AG04449 (cell line): ENCODE measurements at regions not wholly inside any gene's neighbourhood (a gene's known extent, or its start where the extent isn't known, plus 50 kb on each side); places are given as distances from the start of the nearest gene placed in this dataset.

ENCODE experiments used
- CTCF ChIA-PET: fragments of 350-600 bp; formaldehyde crosslinking; extraction: SDS; loops from one replicate; lab custom pipeline; 2021; ENCODE audit warnings: antibody characterized with exemption; lab: Yijun Ruan, JAX
- POLR2A ChIA-PET: fragments of 400-600, 350-600 bp; formaldehyde crosslinking; extraction: SDS; loops from one replicate; lab custom pipeline; 2020; ENCODE audit warnings: antibody characterized with exemption, inconsistent platforms; lab: Yijun Ruan, JAX
- DNase-seq: peaks from one replicate; pipeline ENCODE4 v3.0.0-alpha.2; 2010; ENCODE audit warnings: low read depth, low spot score
- H3K4me3 ChIP-seq: 2 replicates; pipeline ENCODE4 v1.5.1; 2011; ENCODE audit warnings: low read depth, mild to moderate bottlenecking, control low read depth, low read length
- CTCF ChIP-seq: IDR thresholded peaks from one replicate; pipeline ENCODE4 v1.5.1; 2011; ENCODE audit warnings: mild to moderate bottlenecking, moderate library complexity, low read length, control low read depth, inconsistent platforms; ENCODE audit not compliant: insufficient read depth; ENCODE audit errors: missing control alignments

- DNase-seq = no peak
- CTCF ChIA-PET = no interaction called here
- no peak for TF ChIP-seq CTCF
- no peak overlapping the region for H3K4me3 ChIP-seq
- POLR2A ChIA-PET = no interaction called here
Observed at GRCh38 chr2:149271575-149271974, 58.8 kb upstream of the LYPD6 start.

- no peak for TF ChIP-seq CTCF
- no peak overlapping the region for H3K4me3 ChIP-seq
- DNase-seq = peak; percentile 29
- CTCF ChIA-PET = interaction anchor here (1.2 kb wide), 1 partner anchor 261 kb away, joined by 3 read pairs; no protein-coding TSS in a partner anchor
- POLR2A ChIA-PET = no interaction called here
Observed at GRCh38 chr2:149278161-149278871, 52.1 kb upstream of the LYPD6 start.

- ChIA-PET CTCF (interaction anchor here (1.2 kb wide), 1 partner anchor 262 kb away, joined by 3 read pairs; no protein-coding TSS in a partner anchor), POLR2A (no interaction called here)
- no peak overlapping the region for H3K4me3 ChIP-seq
- TF ChIP-seq CTCF = no peak
- no peak for DNase-seq
Observed at GRCh38 chr2:149278872-149279264, 51.5 kb upstream of the LYPD6 start.
